Mononuclear cell (primary cell): ENCODE measurements at regions not wholly inside any gene's neighbourhood (a gene's known extent, or its start where the extent isn't known, plus 50 kb on each side); places are given as distances from the start of the nearest gene placed in this dataset.

Experiments used
- H3K27me3 ChIP-seq: 2 replicates; pipeline ENCODE4 v1.6.0; 2011; ENCODE audit warnings: low read length, control low read depth; ENCODE audit not compliant: insufficient read depth
- H3K4me1 ChIP-seq: 2 replicates; pipeline ENCODE4 v1.5.1; 2011; ENCODE audit warnings: mild to moderate bottlenecking, low read length, control low read depth; ENCODE audit not compliant: insufficient read depth
- H3K4me3 ChIP-seq: 2 replicates; pipeline ENCODE4 v1.5.1; 2011; ENCODE audit warnings: mild to moderate bottlenecking, low read length, moderate library complexity
- H3K9me3 ChIP-seq: 2 replicates; pipeline ENCODE4 v1.5.1; 2011; ENCODE audit warnings: low read depth, mild to moderate bottlenecking, control low read depth, low read length

DNA sequence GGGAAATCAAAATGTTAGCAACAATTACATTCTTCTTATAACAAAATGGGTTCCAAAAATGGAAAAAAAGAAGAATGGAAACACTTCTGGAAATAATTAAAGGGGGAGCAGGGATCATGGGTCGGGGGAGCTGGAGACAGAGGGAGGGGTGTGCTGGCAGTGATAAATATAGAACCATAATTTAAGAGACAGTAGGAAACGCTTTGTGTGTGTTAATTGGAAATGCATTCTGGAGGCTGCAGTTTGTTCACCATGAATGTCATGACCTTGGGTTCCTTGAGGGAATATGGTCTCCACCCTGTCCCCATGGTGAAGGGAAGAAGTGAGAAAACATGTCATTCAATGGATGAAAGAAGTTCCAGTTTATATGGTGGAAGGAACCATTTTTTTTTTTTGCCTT is 540.7 kb downstream of the TNS1 start:
- no peaks in the 10 kb centered on the region for H3K4me1 ChIP-seq
- no peaks in the 10 kb centered on the region for H3K9me3 ChIP-seq
- no peaks in the 10 kb centered on the region for H3K27me3 ChIP-seq
- no peak overlapping the region for H3K4me3 ChIP-seq

DNA sequence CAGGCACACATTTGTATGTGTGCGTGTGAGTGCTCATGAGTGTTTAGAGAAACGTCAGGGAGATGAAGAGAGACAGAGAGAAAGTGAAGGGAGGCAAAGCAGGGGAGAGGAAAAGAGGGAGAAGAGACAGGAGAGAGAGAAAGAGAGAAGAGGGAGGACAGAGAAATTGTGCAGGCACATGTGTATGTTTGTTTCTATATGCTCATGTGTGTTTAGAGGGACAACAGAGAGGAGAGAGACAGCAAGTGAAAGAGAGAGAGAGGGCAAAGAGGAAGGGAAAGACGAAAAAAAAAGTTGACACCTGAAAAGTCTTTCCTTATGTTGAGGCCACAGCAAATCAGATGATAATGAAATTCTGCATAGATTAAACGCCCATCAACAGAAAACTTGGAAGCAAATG is 541.1 kb downstream of the TNS1 start:
- Histone ChIP-seq H3K9me3 (no peaks in the 10 kb centered on the region), H3K4me3 (no peak overlapping the region), H3K4me1 (no peaks in the 10 kb centered on the region), H3K27me3 (no peaks in the 10 kb centered on the region)

DNA sequence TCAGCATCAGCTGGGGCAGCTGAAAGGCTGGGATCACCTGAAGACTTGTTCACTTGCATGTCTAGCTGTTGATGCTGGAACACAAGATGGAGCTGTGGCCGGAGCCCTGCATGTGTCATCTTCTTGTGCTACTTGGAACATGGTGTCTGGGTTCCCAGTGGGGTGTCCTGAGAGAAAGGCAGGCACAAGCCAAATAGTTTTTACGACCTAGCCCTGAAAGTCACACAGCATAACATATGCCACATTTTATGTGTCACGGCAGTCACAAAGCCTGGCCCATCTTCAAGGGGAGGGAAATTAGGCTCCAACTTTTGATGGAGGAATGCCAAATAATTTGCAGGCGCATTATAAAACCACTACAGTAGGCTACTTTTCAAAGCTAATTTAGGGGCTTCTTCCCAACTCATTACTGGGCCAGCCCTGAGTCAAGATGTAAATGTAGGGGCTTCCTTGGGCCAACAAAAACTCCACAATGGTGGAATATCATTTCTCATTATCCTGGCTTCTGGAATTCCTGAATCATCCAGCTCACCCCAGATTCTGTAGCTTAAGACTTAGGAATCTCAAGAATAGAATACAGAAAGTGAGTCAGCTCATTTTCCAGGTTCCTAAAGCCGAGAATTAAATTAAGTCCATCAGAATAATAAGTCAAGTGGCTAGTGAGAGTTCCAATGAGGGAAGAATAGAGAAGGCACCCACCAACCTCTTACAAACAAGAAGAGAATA is 543.0 kb downstream of the TNS1 start:
- no peaks in the 10 kb centered on the region for H3K4me1 ChIP-seq
- H3K27me3 ChIP-seq: no peaks in the 10 kb centered on the region
- no peaks in the 10 kb centered on the region for H3K9me3 ChIP-seq
- no peak overlapping the region for H3K4me3 ChIP-seq

DNA sequence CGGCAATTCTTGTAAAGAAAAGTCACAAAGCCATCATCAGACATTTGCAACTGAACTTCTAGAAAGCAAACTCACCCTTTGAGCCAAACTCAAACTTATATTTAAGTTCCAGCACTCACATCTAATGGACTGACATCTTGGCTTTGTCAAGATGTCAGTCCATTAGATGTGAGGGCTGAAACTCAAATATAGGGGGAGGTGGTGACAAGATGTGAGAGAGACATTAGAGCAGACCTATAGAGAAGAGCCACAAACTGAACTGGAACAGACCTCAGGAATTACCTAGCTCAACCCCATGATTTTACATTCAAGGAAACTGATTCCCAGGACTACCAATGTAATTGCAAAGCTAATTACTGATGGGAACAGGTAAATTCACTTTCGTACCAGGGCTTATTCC is 543.8 kb downstream of the TNS1 start:
- Histone ChIP-seq H3K27me3 (no peaks in the 10 kb centered on the region), H3K4me1 (no peaks in the 10 kb centered on the region), H3K9me3 (no peaks in the 10 kb centered on the region), H3K4me3 (no peak overlapping the region)

DNA sequence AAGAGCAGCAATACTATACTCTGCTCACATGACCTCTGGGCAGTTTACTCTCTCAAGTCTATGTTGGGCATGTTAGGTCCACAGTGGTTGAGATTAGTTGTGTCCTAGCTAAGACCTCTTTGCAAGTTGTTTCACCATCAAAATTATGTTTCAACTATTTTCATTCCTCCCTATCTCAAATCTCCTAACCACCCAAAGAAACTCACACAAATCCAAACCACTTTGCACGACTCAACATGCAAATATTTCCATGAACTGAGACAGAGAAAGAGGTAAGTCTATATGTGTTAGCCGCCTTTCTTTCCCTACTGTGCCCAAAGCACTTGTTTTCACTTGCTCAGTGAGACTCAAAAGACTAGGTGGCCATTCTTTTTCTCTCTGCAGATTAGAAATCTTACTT is 546.8 kb downstream of the TNS1 start:
- H3K4me3 ChIP-seq: no peak overlapping the region

DNA sequence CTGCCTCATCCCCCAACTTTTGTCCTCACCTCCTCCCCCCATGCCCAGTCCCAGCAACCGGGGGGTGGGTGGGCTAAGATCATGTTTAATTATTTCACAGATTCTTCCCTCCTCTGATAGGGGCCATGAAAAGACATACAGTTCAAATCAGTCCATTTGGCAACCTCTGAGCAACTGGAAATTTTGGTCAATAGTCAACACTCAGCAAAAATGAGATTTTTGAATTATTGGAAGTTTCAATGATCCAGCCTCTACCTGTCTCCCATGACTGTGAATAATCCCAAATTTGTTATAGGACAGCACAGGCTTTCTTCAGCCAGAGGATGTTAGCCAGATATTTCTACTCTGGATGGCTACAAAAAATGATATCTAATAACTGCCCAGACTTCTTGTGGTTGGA is 549.9 kb downstream of the TNS1 start:
- no peaks in the 10 kb centered on the region for H3K9me3 ChIP-seq
- no peaks in the 10 kb centered on the region for H3K27me3 ChIP-seq
- no peak overlapping the region for H3K4me3 ChIP-seq
- H3K4me1 ChIP-seq: no peaks in the 10 kb centered on the region

More for the DNA sequence above, 546.8 kb downstream of the TNS1 start:
- no peaks in the 10 kb centered on the region for H3K9me3 ChIP-seq
- H3K4me1 ChIP-seq: no peaks in the 10 kb centered on the region
- H3K27me3 ChIP-seq: no peaks in the 10 kb centered on the region

DNA sequence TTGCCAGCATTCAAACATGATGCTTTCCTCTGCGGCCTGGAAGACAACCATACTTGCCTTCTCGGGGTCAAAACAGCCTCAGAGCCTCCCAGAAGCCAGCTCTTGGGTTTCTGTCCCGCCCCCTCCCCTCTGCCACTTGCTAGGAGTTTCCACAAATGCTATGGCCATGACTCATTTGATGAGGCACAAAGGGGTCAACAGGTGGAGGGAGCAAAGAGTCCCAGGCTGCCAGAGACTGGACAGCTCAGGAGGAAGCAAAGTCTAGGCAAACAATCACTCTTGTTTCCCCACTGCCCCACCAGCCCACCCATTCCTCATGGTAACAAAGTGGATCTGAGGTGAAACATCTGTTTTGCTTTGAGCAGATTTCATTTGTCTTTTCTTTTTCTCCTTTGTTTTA is 551.1 kb downstream of the TNS1 start:
- no peaks in the 10 kb centered on the region for H3K27me3 ChIP-seq
- H3K9me3 ChIP-seq: no peaks in the 10 kb centered on the region
- H3K4me3 ChIP-seq: no peak overlapping the region
- no peaks in the 10 kb centered on the region for H3K4me1 ChIP-seq

DNA sequence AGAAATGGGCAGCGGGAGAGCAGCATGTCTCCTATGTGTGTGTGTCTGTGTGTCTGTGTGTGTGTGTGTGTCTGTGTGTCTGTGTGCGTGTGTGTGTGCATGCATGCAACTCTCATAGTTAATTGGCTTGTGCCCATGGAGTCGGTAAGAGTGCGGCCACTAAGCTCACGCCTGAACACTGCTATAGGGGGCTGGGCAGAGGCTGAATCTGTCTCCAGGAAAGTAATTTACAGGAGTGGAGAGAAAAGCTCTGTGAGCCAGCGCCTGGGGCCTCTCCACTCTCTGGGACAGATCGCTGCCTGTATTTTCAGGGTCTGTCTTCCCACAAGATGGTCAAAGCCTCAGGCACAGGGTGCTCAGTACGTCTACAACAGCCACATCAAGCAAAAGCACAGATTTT is 553.4 kb downstream of the TNS1 start:
- H3K27me3 ChIP-seq: no peaks in the 10 kb centered on the region
- H3K9me3 ChIP-seq: no peaks in the 10 kb centered on the region
- no peaks in the 10 kb centered on the region for H3K4me1 ChIP-seq
- no peak overlapping the region for H3K4me3 ChIP-seq

DNA sequence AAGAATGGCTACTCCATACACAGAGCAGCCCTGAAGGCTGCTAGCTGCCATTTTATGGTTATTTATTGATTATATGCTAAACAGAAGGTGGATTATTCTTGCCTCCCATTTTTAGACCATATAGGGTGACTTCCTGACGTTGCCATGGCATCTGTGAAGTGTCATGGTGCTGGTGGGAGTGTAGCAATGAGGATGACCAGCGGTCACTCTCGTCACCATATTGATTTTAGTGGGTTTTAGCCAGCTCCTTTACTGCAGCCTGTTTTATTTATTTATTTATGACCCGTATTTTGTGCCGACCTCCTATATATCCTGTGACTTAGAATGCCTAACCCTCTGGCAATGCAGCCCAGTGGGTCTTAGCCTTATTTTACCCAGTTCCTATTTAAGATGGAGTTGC is 553.9 kb downstream of the TNS1 start:
- H3K9me3 ChIP-seq: no peaks in the 10 kb centered on the region
- no peaks in the 10 kb centered on the region for H3K4me1 ChIP-seq
- H3K27me3 ChIP-seq: no peaks in the 10 kb centered on the region
- no peak overlapping the region for H3K4me3 ChIP-seq

DNA sequence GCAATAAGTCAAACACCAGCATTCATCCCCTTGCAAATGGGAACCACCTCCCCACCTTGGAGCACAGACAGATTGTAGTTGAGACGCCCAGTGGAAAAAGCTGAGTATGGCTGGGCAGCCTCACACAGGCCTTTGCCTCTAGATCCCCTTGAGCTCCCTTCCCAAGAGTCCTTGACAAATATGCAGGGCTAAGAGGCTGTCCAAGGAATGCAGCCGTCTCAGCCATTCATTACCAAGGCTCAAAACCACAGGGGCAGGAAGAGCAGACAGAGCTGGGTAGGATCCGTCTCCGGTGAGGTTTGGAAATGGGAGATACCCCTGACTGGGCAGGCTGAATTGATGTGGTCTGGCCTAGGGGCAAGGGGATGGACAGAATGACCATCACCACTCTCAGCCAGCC is 557.1 kb downstream of the TNS1 start:
- no peak overlapping the region for H3K4me3 ChIP-seq
- H3K27me3 ChIP-seq: no peaks in the 10 kb centered on the region
- no peaks in the 10 kb centered on the region for H3K4me1 ChIP-seq
- no peaks in the 10 kb centered on the region for H3K9me3 ChIP-seq

DNA sequence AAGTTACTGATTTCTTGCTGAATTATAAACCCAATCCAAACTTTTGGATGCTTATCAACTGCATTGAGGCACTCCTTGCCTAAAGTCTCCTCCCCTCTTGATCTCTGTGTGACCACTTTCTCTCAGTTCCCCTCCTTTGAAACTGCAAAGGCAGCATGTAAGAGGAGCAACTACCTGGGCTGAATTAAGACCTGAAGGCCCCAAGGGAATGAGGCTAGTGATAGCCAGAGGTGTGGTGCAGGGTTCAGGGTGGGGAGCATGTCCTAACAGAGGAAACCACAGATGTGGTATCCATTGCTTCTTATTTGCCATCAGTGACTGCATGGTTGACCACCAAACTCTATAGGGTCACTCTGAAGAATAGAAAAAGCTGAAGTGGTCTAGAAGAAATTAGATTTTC is 557.9 kb downstream of the TNS1 start:
- Histone ChIP-seq H3K9me3 (no peaks in the 10 kb centered on the region), H3K4me1 (no peaks in the 10 kb centered on the region), H3K27me3 (no peaks in the 10 kb centered on the region), H3K4me3 (no peak overlapping the region)

DNA sequence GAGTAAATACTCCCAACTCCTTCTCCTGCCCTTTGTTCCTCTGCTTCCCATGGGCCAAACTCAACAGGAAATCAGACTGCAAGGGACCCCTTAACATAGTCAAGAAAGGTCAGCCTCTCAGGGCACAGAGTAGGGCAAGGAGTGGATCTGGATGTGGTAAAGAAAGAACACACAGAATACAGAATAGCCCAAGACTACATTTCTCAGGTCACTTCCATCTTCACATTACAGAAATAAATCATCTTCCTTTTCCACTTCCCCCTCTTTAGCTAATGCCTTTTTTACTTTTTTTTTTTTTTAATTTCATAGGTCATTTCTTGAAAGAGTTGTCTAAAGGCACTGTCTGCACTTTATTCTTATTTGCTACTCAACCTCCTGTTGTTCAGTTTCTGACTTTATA is 558.3 kb downstream of the TNS1 start:
- Histone ChIP-seq H3K4me3 (no peak overlapping the region), H3K4me1 (no peaks in the 10 kb centered on the region), H3K27me3 (no peaks in the 10 kb centered on the region), H3K9me3 (no peaks in the 10 kb centered on the region)

DNA sequence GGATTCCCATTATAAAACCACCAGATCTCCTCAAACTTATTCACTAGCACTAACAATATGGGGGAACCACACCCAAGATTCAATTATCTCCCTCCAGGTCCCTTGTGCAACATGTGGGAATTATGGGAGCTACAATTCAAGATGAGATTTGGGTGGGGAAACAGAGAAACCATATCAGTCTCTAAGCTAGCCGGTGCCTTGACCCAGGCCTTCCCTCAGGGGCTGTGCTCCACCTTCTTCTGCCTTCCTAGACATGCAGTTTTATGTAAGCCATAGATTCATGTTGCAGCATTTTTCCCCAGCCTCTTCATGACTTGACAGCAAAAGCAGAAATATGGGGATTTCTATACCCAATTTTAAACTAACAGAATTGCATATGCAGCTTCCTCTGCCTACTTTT is 559.2 kb downstream of the TNS1 start:
- Histone ChIP-seq H3K9me3 (no peaks in the 10 kb centered on the region), H3K27me3 (no peaks in the 10 kb centered on the region), H3K4me3 (no peak overlapping the region), H3K4me1 (no peaks in the 10 kb centered on the region)

DNA sequence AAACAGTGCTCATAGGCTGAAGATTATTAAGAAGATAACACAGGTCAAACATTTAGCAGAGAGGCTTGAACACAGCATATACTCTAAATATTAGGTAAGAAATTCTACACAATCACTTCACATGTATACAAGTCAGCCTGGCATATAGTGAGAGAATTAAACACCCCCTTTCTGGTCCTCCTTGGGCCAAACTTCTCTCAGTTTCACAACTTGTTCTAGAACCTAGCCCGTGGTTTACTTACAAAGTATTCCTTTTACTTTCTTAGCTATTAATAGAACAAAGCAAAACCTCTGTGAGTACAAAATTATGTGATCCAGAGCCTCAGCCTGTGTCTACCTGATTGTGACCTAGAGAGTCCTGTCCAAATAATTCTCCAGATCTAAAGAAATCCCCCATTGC is 562.8 kb downstream of the TNS1 start:
- Histone ChIP-seq H3K27me3 (no peaks in the 10 kb centered on the region), H3K4me1 (no peaks in the 10 kb centered on the region), H3K4me3 (no peak overlapping the region), H3K9me3 (no peaks in the 10 kb centered on the region)

DNA sequence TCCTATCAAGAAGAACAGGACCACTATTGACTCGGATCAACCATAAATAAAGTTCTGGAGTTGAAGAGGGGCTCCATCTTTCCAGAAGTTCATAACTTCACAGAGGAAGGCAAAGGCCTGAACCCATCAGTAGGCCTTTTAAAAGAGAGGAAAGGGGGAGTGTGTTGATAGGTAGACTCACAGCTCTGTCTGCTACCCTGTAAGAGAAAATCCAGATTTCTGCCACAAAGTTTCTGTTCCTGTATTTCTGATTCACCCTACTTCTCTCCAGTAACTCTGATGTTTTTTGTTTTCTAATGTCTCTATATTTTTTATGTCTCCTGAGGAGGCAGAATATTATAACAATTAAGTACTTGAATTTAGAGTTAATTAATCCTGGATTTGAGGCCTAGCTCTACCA is 564.0 kb downstream of the TNS1 start:
- Histone ChIP-seq H3K4me3 (no peak overlapping the region), H3K27me3 (no peaks in the 10 kb centered on the region), H3K4me1 (peaks cover 6% of the 10 kb centered on the region), H3K9me3 (no peaks in the 10 kb centered on the region)

DNA sequence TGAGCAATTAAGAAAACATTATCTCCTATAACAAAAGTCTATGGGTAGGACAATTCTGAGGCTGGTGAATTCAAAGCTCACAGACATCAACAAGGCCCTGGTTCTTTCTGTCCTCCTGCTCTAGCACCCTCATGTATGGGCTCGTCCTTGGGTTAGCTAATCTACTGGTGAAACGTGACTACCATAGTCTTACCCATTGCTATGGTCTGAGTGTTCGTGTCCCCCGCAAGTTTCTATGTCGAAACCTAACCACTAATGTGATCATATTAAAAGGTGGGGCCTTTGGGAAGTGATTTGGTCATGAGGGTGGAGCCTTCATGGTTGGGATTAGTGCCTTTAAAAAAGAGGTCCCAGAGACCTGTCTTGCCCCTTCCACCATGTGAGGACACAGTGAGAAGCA is 564.7 kb downstream of the TNS1 start:
- Histone ChIP-seq H3K4me1 (peaks cover 7% of the 10 kb centered on the region), H3K4me3 (no peak overlapping the region), H3K27me3 (no peaks in the 10 kb centered on the region), H3K9me3 (no peaks in the 10 kb centered on the region)
